Kidney glomerular epithelial cell (primary cell): ENCODE measurements at regions not wholly inside any gene's neighbourhood (a gene's known extent, or its start where the extent isn't known, plus 50 kb on each side); places are given as distances from the start of the nearest gene placed in this dataset.

Source experiments
- DNase-seq: peaks from one replicate; lab custom pipeline; 2025; lab: John Stamatoyannopoulos, UW

DNA sequence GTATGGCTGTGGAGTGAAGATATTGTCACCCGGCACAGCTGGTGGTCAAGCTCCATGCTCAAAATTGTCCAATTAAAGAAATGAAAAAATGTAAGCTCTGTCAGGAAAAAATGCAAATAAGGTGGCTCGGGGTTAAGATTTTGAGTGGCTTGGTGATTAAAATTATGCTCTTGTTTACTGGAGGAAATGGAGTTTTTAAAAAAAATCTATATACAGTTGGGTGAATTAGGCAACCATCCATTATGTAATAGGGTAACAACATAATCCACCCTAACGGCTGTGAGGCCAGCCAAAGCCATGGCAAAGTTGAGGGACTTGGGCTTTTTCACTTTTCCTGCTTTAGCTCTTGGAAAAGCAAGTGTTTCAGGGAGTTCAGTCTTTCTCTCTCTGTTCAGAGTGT is 260.8 kb upstream of the HABP2 start:
- DNase-seq: no peak

DNA sequence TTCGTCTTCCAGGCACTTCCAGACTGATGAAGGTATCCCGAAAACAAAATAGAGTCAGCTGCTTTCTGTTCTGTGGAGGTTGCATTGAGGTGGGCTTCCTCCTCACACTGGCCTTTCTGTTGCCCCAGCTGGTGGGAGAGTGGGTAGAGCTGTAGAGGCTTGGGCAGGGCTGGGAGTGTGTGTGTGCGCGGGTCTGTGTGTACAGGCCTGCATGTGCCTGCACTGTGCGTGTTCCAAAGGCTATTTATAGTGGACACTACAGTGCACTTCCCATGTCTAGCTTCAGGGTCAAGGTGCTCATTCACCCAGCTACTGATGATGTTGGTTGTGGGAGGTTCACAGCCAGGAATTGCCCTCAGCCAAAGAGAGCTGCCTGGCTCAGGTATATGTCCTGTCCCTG is 260.1 kb upstream of the HABP2 start:
- DNase-seq: no peak

DNA sequence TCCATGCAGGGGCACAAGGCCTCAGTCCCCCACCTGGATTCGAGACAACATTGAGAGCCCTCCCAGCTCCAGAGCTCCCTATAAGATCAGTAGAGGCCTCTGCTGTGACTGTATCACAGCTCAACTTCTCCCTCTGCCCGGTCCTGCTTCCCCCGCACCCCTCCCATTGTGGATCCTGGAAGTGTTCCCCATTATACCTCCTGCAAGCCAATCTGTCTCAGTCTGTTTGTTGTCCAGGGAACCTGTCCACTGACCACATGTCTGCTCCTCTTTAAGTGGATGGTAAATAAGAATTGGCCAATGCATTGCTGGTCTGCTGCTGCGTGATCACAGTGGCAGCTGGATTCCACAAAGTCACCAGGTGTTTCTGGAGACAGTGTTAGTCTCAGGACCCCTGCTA is 259.7 kb upstream of the HABP2 start:
- DNase-seq: no peak

DNA sequence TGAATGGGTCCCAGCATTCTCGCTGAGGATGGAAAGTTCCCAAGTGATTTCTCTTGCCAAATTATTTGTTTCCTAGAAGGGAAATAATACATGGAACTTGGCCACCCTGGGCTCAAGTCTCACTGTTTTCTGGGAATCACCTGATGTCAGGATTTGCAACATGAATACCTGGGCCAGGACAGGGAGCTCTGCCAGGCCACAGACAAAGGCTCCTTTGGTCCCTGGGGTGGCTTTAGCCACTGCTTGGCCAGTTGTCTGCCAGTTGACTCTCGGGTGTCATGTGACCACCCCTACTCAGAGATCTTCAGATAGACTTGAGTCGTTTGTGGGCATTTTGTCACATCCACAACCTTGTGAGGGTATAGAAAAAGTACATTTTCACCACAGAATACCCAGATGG is 258.0 kb upstream of the HABP2 start:
- no peak for DNase-seq

DNA sequence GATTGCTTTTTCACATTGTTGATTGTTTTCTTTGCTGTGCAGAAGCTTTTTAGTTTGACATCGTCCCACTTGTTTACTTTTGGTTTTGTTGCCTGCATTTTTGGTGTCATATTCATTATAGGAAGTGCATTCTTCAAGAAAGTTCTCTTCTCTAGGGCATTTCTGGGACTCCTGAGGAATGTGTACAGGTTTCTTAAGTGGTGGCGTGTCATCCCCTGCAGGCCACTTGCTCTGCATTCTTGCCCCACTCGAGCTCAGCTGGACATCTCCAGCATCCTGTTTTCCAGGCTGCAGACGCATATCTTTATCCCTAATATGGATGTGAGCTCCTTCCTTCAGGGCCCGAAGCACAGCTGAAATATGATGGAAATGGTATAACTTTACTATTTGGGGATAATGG is 255.6 kb upstream of the HABP2 start:
- DNase-seq: no peak

DNA sequence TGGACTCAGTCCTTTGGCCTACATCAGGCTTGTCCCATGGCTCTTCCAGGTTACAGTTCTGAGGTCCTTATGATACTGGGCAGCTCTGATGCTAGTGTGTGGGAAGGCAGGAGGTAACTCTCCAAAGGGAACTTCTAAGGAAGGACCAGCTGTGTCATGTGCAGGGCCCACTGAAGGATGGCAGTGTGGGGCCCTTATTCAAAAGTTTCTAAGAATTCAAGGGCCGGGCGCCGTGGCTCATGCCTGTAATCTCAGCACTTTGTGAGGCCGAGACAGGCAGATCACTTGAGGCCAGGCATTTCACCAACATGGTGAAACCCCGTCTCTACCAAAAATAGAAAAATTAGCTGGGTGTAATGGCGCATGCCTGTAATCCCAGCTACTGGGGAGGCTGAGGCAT is 254.2 kb upstream of the HABP2 start:
- DNase-seq: no peak

DNA sequence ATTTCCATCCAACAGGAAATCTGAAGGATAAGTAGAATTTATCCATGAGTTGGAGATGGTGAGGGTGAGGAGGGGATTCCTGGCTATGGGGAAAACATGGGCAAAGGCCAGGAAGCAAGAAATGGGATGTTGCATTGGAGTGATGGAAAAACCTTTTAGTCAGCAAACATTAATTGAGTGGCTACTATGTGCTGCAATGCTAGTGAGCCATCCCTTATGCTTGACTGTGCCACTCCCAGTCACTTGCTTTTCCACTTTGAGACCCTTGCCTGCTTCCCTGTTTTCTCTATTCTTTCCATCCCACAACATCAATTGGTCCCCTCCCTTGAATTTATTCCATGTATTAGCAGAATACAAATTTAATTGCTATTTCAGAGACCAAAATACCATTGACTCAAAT is 252.7 kb upstream of the HABP2 start:
- no peak for DNase-seq

DNA sequence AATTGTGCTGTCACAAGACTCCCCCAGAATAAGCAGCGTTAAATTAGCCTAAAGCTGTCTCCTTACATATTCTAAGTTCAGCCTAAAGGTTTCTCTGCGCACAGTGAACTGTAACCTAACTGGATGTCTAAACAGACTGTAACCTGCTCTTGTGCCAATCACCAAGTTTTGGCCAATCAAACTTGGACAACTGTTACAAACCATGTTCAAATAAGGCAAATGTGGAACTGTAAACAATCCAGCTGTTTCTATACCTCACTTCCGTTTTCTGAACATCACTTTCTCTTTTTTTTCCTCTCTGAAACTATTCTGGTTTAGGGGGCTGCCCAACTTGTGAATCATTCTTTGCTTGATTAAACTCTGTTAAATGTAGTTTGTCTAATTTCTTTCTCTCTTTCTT is 252.2 kb upstream of the HABP2 start:
- DNase-seq: no peak

DNA sequence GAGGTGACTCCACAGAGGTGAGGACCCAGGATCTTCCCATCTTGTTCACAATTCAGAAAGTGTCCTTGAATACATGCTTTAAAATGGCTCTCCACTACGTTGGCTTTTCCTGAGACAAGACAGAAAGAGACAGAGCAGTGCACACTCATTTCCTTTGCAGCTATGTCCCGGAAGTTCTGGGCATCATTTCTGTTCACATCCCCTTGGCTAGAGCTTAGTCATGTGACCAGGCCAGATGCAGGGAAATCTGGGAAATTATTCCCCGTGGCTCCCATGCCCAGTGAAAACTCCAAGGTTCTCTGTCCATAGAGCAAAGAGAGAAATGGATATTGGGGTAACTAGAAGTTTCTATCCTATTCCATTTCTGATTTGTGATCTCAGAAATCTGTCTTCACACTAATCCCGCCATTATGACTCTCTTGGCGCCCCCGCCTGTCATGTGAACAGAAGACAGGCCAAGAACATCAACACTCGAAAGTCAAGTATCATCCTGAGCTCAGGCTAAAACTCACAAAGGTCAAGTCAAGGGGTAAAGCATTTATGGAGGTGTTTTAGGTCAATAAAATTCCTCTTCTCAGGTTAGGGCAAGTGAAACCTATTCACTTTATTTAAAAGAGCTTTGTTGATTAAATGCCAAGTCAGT is 251.4 kb upstream of the HABP2 start:
- DNase-seq: no peak

DNA sequence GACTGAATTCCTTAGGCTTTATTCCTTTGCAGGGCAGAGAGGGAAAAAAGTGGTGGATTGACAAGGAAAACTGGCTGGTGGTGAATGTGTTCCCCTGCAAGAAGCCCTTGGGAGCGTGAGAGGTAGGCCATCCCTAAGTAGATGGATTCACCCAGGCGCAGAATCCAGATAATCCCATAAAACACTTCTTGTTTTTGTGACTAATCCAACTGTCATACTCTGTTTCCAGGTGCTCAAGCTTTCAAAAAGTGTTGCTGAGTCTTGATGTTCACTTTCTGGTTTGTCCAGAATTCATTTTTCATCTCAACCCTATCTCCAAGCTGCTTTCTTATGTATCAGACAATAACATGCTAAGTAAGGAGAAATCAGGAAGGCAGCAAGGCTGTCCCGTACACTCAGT is 250.8 kb upstream of the HABP2 start:
- no peak for DNase-seq

DNA sequence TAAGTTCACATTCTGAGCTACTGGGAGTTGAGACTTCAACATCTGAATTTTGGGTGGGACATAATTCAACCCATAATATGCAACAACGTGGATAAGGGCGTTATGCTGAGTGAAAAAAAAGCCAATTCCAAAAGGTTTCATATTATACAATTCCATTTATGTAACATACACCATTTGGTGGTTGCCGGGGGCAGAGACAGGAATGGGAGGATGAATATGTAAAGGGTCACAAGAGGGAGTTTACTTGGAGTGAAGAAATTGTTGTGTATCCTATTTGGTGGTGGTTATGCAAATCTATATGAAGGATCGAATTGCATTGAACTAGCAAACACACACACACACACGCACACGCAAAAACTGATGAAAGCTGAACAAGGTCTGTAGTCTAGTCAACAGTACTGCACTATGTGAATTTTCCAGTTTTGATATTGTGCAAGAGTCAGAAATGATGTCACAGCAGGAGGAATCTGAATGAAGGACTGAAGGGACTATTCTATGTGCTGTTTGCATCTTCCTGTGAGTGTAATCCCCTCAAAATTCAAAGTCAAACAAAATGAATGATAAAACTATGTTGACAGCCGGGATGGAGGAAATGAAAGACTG is 249.2 kb upstream of the HABP2 start:
- no peak for DNase-seq

DNA sequence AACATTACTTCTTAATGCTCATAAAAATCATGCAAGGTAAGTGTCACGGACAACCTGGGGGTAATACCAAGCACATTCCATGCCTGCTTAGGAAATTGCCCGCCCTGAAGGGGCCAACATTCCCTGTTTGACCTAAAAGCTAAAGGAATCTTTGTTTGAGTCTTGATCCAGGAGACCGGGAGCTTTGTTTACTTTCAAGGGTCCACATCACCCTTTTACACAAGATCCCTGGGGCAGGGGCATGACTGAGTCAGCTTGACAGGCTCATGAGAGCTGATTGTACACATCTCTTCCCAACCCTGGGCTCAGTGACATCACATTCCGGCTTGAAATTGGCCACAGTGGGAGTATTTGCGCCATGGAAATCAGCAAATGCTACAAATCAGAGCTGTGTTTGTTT is 248.1 kb upstream of the HABP2 start:
- no peak for DNase-seq

DNA sequence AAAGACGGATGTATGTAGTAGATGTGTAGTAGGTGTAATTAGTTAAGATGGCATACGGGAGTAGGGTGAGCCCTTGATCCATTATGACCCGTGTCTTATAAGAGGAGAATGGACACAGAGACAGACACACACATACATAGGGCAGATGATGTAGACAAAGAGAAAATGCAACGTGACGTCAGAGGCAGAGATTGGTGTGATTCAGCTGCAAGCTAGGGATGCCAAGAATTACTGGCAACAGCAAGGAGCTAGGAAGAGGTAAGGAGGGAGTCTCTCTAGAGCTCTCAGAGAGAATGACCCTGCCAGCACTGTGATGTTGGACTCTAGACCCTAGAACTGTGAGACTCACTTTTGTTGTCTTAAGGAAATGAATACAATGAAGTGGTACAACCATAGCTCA is 247.0 kb upstream of the HABP2 start:
- DNase-seq: no peak

DNA sequence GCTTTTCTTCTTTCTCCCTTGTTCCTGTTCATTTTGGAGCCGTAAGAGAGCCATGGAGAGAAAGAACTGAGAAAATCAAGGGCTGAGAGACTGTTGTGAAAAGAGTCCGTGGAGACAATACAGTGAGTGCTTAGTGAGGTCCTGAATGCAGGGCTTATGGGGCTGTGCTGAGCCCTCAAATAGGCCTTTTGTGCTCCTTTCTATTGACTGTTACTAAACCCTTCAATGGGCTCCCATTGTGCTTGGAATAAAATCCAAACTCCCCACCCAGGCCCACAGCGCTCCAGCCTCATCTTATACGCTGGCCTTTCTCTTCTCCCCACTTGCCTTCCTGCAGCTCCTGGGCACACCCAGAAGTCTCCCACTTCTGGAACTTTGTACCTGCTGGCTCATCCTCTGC is 243.1 kb upstream of the HABP2 start:
- no peak for DNase-seq

DNA sequence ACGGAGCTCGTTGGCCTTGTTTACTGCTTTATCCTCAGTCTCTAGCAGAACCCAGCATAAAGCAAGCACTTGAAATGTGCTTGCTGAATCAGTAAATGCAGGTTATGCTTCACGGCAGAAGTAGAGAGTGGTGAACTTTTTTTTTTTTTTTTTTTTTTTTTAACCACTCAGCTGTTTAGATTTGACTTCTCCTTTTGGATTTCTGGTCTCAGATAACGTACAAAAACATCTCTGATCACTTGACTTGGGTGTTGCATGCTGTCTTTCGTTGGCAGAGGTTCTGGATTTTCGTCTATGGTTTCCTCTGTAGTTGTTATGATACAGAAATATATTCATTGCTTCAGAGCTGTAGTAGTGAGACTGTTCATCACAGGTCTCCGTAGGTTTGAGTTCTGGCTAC is 242.5 kb upstream of the HABP2 start:
- no peak for DNase-seq

DNA sequence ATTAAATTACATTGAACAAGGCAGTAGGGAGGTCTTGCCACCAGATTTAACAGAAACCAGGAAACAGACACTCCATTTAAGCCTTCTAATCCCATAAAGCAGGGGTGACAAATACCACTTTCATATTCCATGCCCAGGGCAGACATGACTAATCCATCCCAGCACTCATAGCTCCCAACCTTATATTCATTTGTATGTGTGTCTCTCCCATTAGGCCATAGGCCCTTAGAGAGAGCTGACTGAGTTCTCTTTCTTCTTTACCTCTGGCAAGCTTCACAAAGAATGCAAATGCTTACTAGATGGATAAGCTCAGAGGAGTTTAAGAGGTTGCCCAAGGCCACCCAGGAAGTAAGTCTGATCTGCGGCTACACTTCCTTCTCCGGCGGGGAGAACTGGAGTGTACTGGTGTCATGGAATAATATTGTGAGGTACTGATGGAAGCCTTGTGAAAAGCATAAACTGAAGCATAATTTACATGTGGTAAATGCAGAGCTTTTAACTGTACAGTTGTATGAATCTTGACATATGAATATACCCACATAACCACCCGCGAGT is 239.7 kb upstream of the HABP2 start:
- DNase-seq: no peak

DNA sequence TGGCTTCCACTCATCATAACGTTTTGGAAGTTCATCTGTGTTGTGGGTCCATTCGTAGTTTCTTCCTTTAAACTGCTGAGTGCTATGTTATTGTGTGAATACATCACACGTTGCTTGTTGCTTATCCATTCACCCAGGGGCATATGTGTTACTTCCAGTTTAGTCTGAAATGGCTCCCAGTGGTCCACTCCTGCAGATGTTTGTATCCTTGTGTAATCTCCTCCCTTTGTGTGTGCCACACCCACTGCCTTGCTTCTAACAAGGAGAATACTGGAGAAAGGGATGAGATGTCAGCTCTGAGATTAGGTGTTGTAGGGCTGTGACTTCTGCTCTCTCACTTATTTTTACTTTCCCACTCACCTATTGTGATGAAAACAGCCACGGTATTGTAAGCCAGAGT is 239.1 kb upstream of the HABP2 start:
- no peak for DNase-seq

DNA sequence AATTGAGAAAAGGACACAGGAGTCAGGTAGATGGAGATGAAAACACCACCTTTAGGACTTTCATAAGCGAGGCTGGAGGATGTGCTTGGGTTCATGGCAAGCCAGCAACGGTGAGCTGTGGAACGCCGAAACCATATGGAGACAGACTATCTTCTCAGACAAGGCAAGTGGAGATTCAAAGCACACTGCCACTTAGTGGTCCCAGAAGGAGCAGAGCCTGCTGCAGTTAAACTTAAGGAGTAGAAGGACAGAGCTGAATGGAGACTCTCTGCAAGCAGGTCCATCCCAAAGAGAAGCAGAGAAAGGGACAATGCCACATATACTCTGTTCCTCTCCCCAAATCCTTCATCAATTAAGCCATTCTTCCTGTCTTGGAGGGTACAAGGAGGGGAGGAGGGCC is 236.3 kb upstream of the HABP2 start:
- DNase-seq: no peak

DNA sequence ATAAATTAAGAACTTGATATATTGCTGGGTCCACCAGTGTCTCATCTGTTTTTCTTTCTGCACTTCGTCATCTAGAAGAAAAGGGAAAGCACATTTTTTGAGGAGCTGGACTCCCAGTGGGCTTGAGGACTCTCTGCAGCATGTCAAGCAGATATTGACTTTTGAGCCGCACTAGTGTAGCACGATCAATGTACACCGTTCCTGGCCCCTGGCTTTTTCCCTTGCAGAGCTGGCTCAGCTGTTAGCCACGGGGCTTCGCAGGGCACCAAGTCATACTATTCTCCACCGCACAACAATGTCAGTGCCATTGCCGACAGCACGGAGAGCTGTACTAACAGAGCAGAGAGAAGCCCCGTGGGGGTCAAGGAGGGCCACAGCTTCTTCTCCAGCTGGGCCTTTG is 235.4 kb upstream of the HABP2 start:
- DNase-seq: no peak

DNA sequence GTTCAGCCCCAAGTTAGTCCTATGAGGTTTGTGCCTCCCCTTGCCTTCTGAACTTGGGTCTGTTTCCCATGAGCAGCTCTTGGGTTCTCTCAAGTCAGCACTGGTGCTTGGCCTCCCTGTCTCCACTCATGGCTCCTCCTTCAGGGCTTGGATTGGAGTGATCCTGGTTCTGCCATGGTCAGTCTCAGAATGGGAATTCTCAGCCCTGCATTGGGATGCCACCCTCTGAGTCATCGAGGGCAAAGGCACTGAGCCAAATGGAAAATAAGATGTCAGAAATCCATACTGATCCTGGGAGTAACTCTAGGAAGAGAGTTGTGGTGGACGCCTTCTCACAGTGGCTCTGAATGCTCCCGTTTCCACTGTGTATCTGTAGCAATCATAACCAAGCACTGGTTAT is 233.4 kb upstream of the HABP2 start:
- DNase-seq: no peak

DNA sequence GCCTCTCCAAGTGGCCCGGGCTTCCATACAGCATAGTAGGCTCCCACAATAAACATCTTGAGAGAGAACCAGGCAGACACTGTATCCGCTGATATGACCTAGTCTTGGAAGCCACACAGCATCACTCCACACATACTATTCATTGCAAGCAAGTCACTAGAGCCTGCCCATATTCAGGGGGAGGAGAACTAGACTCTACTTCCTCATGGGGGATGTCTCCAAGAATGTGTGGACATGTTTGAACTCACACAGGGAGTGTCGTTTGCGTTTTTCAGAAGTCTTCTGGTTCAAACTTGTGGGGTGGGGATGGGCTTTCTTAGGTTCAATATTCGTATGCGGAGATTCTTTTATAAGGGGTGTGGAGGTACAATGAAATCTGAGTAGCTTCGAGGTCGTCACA is 232.6 kb upstream of the HABP2 start:
- no peak for DNase-seq

DNA sequence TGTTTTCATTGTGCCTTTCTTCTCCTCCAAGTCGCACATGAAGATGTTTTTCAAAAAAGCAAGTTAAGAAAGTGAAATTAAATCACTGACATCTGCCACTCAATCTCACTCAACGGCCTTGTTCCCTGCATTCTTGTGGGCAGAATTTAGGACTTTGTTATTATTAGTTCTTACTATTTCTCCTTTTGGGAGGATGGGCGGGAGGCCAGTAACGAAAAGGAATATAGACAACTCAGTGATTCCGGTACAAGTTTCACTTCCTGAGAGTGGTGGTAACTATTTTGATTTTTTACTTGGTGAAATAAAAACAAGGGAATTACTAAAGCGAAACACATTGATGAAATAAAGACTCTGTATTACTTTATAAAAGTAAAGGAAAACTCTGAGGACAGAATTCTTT is 231.9 kb upstream of the HABP2 start:
- DNase-seq: no peak

DNA sequence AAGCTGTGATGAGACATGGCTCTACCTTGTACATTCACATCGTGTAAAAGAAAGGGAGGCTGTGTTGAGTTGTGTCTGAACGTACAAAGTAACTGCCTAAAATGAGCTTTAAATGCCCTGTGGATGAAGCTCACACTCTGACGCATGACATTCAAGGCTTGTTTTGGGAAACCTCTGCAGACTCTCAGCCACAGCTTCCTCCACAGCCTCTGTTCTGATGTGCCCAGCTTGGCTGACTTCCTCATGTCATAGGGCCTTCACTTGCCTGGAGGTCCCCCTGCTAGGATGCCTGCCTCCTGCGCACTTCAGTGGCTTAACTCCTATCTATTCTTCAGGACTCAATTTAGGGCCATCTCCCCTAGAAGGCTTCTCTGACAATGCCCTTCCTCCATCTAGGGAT is 230.0 kb upstream of the HABP2 start:
- DNase-seq: no peak

DNA sequence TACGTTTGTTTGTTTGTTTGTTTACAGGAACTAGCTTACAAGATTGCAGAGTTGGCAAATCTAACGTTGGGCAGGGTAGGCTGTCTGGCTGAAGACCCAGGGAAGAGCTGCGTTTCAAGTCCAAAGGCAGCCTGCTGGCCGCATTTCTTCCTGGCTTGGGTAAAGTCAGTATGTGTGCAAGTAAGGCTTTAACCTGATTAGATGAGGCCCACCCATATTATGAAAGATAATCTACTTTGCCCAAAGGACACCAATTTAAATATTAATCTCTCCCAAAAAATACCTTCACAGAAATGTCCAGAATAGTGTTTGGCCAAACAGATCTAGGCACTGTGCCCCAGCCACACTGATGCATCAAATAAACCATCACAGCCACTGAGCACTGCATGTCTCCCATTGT is 228.9 kb upstream of the HABP2 start:
- DNase-seq: no peak
